ENCODE measurements at regions not wholly inside any gene's neighbourhood (a gene's known extent, or its start where the extent isn't known, plus 50 kb on each side); places are given as distances from the start of the nearest gene placed in this dataset.

DNA sequence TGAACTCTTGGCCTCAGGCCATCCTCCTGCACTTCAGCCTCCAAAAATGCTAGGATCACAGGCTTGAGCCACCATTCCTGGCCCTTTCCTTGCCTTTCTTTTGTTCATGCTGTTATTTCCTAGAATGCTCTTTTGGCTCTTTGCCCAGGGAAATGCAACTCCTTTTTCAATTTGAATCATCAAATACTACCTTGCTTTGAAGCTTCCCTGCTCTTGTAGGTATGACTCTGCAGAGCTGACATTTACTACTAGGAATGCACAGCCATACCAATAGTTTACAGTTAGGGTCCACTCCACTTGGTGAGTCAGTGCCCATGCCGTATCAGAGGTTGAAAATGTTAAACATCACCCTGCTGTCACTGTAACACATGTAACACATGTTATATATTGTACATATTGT is 107.0 kb upstream of the CRY1 start:
- TF ChIP-seq, protein P1, sequence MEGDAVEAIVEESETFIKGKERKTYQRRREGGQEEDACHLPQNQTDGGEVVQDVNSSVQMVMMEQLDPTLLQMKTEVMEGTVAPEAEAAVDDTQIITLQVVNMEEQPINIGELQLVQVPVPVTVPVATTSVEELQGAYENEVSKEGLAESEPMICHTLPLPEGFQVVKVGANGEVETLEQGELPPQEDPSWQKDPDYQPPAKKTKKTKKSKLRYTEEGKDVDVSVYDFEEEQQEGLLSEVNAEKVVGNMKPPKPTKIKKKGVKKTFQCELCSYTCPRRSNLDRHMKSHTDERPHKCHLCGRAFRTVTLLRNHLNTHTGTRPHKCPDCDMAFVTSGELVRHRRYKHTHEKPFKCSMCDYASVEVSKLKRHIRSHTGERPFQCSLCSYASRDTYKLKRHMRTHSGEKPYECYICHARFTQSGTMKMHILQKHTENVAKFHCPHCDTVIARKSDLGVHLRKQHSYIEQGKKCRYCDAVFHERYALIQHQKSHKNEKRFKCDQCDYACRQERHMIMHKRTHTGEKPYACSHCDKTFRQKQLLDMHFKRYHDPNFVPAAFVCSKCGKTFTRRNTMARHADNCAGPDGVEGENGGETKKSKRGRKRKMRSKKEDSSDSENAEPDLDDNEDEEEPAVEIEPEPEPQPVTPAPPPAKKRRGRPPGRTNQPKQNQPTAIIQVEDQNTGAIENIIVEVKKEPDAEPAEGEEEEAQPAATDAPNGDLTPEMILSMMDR (IDR thresholded peaks at IDR 0.05): no peak
- no peak for TF ChIP-seq POLR2A (IDR thresholded peaks at IDR 0.05)

Measured in testis (tissue), 2 donors.